GM12878 (cell line): ENCODE measurements at regions not wholly inside any gene's neighbourhood (a gene's known extent, or its start where the extent isn't known, plus 50 kb on each side); places are given as distances from the start of the nearest gene placed in this dataset.
A peak's percentile ranks its signal among the peaks of the same experiment; 100 is the strongest.

Experiments
- ATAC-seq: fragments of 200-7000 bp; cut with Tn5 transposase; 3 replicates; pipeline ENCODE4 v1.9.1; 2020; ENCODE audit warnings: mild to moderate bottlenecking, moderate library complexity
- BruUV-seq: library from RNA; stranded (reverse); fragments of 400-500 nt; replicated peaks from 2 replicates; lab custom pipeline; 2021; lab: Mats Ljungman, UMichigan
- CTCF ChIA-PET: fragments of 300-600 bp; sonication (Branson Sonifier 250); formaldehyde crosslinking; extraction: SDS; loops from one replicate; lab custom pipeline; 2021; ENCODE audit warnings: inconsistent platforms; lab: Yijun Ruan, JAX
- POLR2A ChIA-PET: fragments of 350-600 bp; formaldehyde crosslinking; extraction: SDS; loops from one replicate; lab custom pipeline; 2021; ENCODE audit warnings: inconsistent platforms; lab: Charles Lee
- RAD21 ChIA-PET: fragments of 300-600 bp; sonication (Branson Sonifier 250); formaldehyde crosslinking; loops from one replicate; lab custom pipeline; 2023; ENCODE audit warnings: antibody characterized with exemption; ENCODE audit not compliant: unreplicated experiment; lab: Charles Lee
- SMC1A ChIA-PET: fragments of 300-600 bp; sonication (Branson Sonifier 250); formaldehyde crosslinking; loops from one replicate; lab custom pipeline; 2023; ENCODE audit not compliant: unreplicated experiment, uncharacterized antibody; lab: Charles Lee
- DNase-seq: peaks from one replicate; pipeline ENCODE4 v3.0.0-alpha.2; 2011; ENCODE audit warnings: low read depth, low spot score
- FAIRE-seq: peaks from 3 replicates; lab custom pipeline; 2011; peaks lifted over from hg19 to GRCh38; lab: Jason Lieb, UNC
- H2AFZ ChIP-seq: 2 replicates; pipeline ENCODE4 v1.6.0; 2011; ENCODE audit warnings: low read depth, low read length, control low read depth; ENCODE audit not compliant: control insufficient read depth
- H3K27ac ChIP-seq: 2 replicates; pipeline ENCODE4 v1.5.1; 2011; ENCODE audit warnings: control low read depth; ENCODE audit not compliant: control insufficient read depth, insufficient read depth
- H3K27me3 ChIP-seq, 2 experiments: replicated peaks in 1 of 2; 2 replicates each; pipeline versions ENCODE4 v1.6.0 to v1.6.1; 2011; ENCODE audit warnings: low read length in 1 of 2; ENCODE audit not compliant: control insufficient read depth in 2 of 2, insufficient read depth in 2 of 2
- H3K36me3 ChIP-seq, 2 experiments: 2 replicates each; pipeline ENCODE4 v1.5.1; 2011; ENCODE audit warnings: low read length in 1 of 2; ENCODE audit not compliant: control insufficient read depth in 2 of 2, insufficient read depth in 2 of 2
- H3K4me1 ChIP-seq: 2 replicates; pipeline ENCODE4 v1.6.1; 2011; ENCODE audit warnings: mild to moderate bottlenecking, low read length, moderate library complexity, mixed read lengths; ENCODE audit not compliant: control insufficient read depth, insufficient read depth
- H3K4me2 ChIP-seq: 2 replicates; pipeline ENCODE4 v1.6.0; 2011; ENCODE audit warnings: control low read depth; ENCODE audit not compliant: control insufficient read depth, insufficient read depth
- H3K4me3 ChIP-seq: fragments of 200-600 bp; sonication (generic); 2 replicates; pipeline ENCODE4 v1.5.1; 2016
- H3K79me2 ChIP-seq: 2 replicates; pipeline ENCODE4 v1.6.0; 2011; ENCODE audit warnings: low read length; ENCODE audit not compliant: control insufficient read depth, insufficient read depth
- H3K9ac ChIP-seq: 2 replicates; pipeline ENCODE4 v1.8.0; 2011; ENCODE audit warnings: low read length, control low read depth, mixed read lengths; ENCODE audit not compliant: control insufficient read depth, insufficient read depth
- H3K9me3 ChIP-seq: replicated peaks from 3 replicates; pipeline ENCODE4 v1.5.1; 2011; ENCODE audit warnings: mild to moderate bottlenecking, low read length; ENCODE audit not compliant: control insufficient read depth, insufficient read depth
- H4K20me1 ChIP-seq: 2 replicates; pipeline ENCODE4 v1.6.0; 2011; ENCODE audit not compliant: control insufficient read depth, insufficient read depth
- CREM ChIP-seq: IDR thresholded peaks from 2 replicates; pipeline ENCODE4 v1.6.1; 2014; ENCODE audit warnings: antibody characterized with exemption, low read depth
- EGR1 ChIP-seq, 2 experiments: IDR thresholded peaks; 1 replicate in 1 of 2; 2 replicates in 1 of 2; pipeline ENCODE4 v1.6.1; 2011 to 2012; ENCODE audit warnings: low read depth in 2 of 2, low read length in 2 of 2, borderline replicate concordance in 1 of 2, mild to moderate bottlenecking in 1 of 2, moderate library complexity in 1 of 2
- ETV6 ChIP-seq, 2 experiments: fragments of 450-650 bp in 1 of 2; IDR thresholded peaks in 1 of 2; conservative IDR thresholded peaks in 1 of 2; 2 replicates each; pipeline ENCODE4 v1.6.1; 2014; ENCODE audit warnings: antibody characterized with exemption in 1 of 2, borderline replicate concordance in 1 of 2, low read depth in 1 of 2, mild to moderate bottlenecking in 1 of 2, moderate library complexity in 1 of 2
- MEF2A ChIP-seq: IDR thresholded peaks from 2 replicates; pipeline ENCODE4 v1.6.1; 2011; ENCODE audit warnings: low read depth, mild to moderate bottlenecking, low read length, moderate library complexity; ENCODE audit not compliant: insufficient read depth
- RAD21 ChIP-seq: IDR thresholded peaks from 2 replicates; pipeline ENCODE4 v1.6.1; 2011; ENCODE audit warnings: mild to moderate bottlenecking, low read depth, low read length, moderate library complexity; ENCODE audit not compliant: insufficient read depth
- SMC3 ChIP-seq: IDR thresholded peaks from 2 replicates; pipeline ENCODE4 v1.6.1; 2011; ENCODE audit warnings: low read length, improper control_type of control experiment, borderline replicate concordance
- TBL1XR1 ChIP-seq: IDR thresholded peaks from 2 replicates; pipeline ENCODE4 v1.6.1; 2012; ENCODE audit warnings: low read depth, low read length, improper control_type of control experiment
- ZNF622 ChIP-seq: fragments of 450-650 bp; IDR thresholded peaks from 2 replicates; pipeline ENCODE4 v1.6.1; 2017; ENCODE audit warnings: mild to moderate bottlenecking, inconsistent platforms
- WGBS: methylation state at CpG from one replicate; pipeline ENCODE4 v1.1.6; 2016; ENCODE audit warnings: low lambda C conversion rate; ENCODE audit not compliant: insufficient replicate concordance, insufficient coverage; ENCODE audit errors: missing lambda C conversion rate; 5-methylcytosine and 5-hydroxymethylcytosine counted together
- in situ Hi-C: fragments of 300-500 bp; cut with MboI; formaldehyde crosslinking; loops from 9 replicates; pipeline ENCODE4 v1.14.3; 2018; ENCODE audit warnings: mixed read lengths
- intact Hi-C: fragments of 100-400 bp; cut with micrococcal nuclease; formaldehyde crosslinking; loops from one replicate; pipeline ENCODE4 v1.14.2; 2022; ENCODE audit not compliant: unreplicated experiment
- TF ChIP-seq, protein P1 (sequence below), 3 experiments: IDR thresholded peaks in 2 of 3; conservative IDR thresholded peaks in 1 of 3; 2 replicates each; pipeline ENCODE4 v1.5.1; 2011; ENCODE audit warnings: low read depth in 3 of 3, low read length in 3 of 3, mild to moderate bottlenecking in 3 of 3, control low read depth in 2 of 3, moderate library complexity in 2 of 3, inconsistent platforms in 1 of 3, mixed read lengths in 1 of 3; ENCODE audit not compliant: control insufficient read depth in 2 of 3, insufficient read depth in 1 of 3; ENCODE audit errors: extremely low read depth in 1 of 3

DNA sequence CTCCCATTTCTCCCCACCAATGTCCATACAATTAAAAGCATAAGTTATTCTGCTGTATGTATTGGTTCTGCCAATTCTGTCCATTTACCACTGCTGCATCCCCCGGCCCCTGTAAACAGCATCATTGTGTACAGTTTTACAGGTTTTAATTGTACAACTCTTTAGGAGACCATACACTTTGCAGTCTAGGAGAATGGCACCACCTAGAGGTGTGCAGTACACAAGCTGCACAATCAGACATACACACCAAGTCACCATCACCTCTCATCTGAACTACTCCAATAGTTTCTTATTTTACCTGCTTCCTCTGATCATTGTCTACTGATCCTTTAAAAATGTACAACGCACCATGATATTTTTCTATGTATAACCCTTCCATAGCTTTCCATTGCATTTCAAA is 855.9 kb upstream of the KLHL1 start:
- ChIA-PET CTCF (interaction anchor here (0.8 to 1.6 kb wide), 7 partner anchors 9 to 241 kb away, joined by 3 to 4 read pairs (median 3); no protein-coding TSS in a partner anchor), RAD21 (no interaction called here), POLR2A (no interaction called here), SMC1A (no interaction called here)
- DNase-seq, result no peak
- Histone ChIP-seq H2AFZ (no peak overlapping the region), H3K9me3 (no peaks in the 10 kb centered on the region), H3K36me3 (no peaks in the 10 kb centered on the region), H3K4me2 (no peak overlapping the region), H3K79me2 (no peaks in the 10 kb centered on the region), H3K9ac (no peak overlapping the region), H3K4me3 (no peak overlapping the region), H3K4me1 (no peaks in the 10 kb centered on the region), H3K27me3 (no peaks in the 10 kb centered on the region), H3K27ac (no peak overlapping the region), H4K20me1 (no peaks in the 10 kb centered on the region)
- WGBS, result 63% methylated on average over 2 of the region's 2 CpGs
- TF ChIP-seq, protein P1, sequence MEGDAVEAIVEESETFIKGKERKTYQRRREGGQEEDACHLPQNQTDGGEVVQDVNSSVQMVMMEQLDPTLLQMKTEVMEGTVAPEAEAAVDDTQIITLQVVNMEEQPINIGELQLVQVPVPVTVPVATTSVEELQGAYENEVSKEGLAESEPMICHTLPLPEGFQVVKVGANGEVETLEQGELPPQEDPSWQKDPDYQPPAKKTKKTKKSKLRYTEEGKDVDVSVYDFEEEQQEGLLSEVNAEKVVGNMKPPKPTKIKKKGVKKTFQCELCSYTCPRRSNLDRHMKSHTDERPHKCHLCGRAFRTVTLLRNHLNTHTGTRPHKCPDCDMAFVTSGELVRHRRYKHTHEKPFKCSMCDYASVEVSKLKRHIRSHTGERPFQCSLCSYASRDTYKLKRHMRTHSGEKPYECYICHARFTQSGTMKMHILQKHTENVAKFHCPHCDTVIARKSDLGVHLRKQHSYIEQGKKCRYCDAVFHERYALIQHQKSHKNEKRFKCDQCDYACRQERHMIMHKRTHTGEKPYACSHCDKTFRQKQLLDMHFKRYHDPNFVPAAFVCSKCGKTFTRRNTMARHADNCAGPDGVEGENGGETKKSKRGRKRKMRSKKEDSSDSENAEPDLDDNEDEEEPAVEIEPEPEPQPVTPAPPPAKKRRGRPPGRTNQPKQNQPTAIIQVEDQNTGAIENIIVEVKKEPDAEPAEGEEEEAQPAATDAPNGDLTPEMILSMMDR (IDR thresholded peaks at IDR 0.05 in 2 of 3, conservative IDR thresholded peaks at IDR 0.05 in 1 of 3; ENCODE audit: control insufficient read depth in 2 of 3, extremely low read depth in 1 of 3, insufficient read depth in 1 of 3, low read depth in 3 of 3, low read length in 3 of 3), result peak; percentile 23 to 27 (median 24); a peak in 2 of 6 replicates
- TF ChIP-seq RAD21, result 0 out of 2 replicates have a peak, but pooled peaks have one; percentile 27
- no peak for TF ChIP-seq TBL1XR1
- BruUV-seq, result no TSS peak
- no peak for FAIRE-seq
- intact Hi-C loops (loop anchor here (5.0 kb wide), 1 partner anchor 342 kb away; no protein-coding TSS in a partner anchor), in situ Hi-C loops (no loop called here)
- ATAC-seq, result peak; percentile 75

DNA sequence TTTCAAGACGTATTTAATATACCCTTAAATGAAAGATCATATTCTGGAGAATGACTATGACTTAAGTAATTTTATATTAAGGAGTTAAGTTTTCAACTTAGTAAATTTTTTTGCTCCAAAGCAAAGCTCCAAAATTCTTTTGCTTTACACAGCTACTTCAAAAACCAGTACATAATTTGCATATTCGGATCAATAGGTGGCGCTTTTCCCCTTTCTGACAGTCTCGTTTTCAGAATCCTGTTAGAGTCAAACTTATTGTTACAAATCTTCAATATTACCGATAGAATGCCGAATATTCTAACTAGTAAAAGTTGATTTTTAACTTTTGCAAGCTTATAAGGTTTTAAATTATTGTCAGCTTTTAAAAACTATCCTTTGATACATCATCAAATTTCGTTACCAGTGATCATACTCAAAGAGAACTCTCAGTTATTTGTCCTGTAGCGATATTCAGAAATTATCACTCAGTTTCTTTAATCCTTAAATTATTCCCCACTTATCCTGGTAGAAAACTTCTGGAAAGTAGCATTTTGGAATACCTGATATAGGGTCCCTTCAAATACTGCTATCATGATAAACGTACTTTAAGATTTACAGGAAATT is 852.7 kb upstream of the KLHL1 start:
- WGBS, result 23% methylated on average over 9 of the region's 9 CpGs
- H3K4me3 ChIP-seq, result no peak overlapping the region
- H3K9ac ChIP-seq, result no peak overlapping the region
- no peak overlapping the region for H3K4me2 ChIP-seq
- POLR2A ChIA-PET, result no interaction called here
- RAD21 ChIA-PET, result interaction anchor here (0.7 to 1.0 kb wide), 3 partner anchors 57 to 1019 kb away, joined by 3 to 4 read pairs (median 3); no protein-coding TSS in a partner anchor
- FAIRE-seq (no peak), DNase-seq (peak; percentile 3), ATAC-seq (peak; percentile 58)
- no peaks in the 10 kb centered on the region for H3K27me3 ChIP-seq
- SMC1A ChIA-PET, result interaction anchor here (1.7 kb wide), 1 partner anchor 179 kb away, joined by 4 read pairs; no protein-coding TSS in a partner anchor
- no peak overlapping the region for H2AFZ ChIP-seq
- H3K79me2 ChIP-seq, result no peaks in the 10 kb centered on the region
- in situ Hi-C loops (no loop called here), intact Hi-C loops (loop anchor here (5.0 kb wide), 1 partner anchor 339 kb away; no protein-coding TSS in a partner anchor)
- H3K4me1 ChIP-seq, result no peaks in the 10 kb centered on the region
- no peak overlapping the region for H3K27ac ChIP-seq
- BruUV-seq, result no TSS peak
- CTCF ChIA-PET, result interaction anchor here (0.7 to 1.7 kb wide), 12 partner anchors 11 to 1019 kb away, joined by 3 to 9 read pairs (median 4); no protein-coding TSS in a partner anchor
- no peaks in the 10 kb centered on the region for H3K9me3 ChIP-seq
- no peaks in the 10 kb centered on the region for H3K36me3 ChIP-seq
- H4K20me1 ChIP-seq, result no peaks in the 10 kb centered on the region
- TF ChIP-seq, protein P1 (IDR thresholded peaks at IDR 0.05 in 2 of 3, conservative IDR thresholded peaks at IDR 0.05 in 1 of 3; ENCODE audit: control insufficient read depth in 2 of 3, extremely low read depth in 1 of 3, insufficient read depth in 1 of 3, low read depth in 3 of 3, low read length in 3 of 3), result peak; percentile 42 to 58 (median 53); a peak in 5 of 6 replicates
- TF ChIP-seq SMC3, result peak; percentile 39; the same call in 1 of the 2 replicates
- no peak for TF ChIP-seq MEF2A
- no peak for TF ChIP-seq ETV6 (conservative IDR thresholded peaks at IDR 0.05 in 1 of 2, IDR thresholded peaks at IDR 0.05 in 1 of 2; ENCODE audit: borderline replicate concordance in 1 of 2, low read depth in 1 of 2)
- peak; percentile 71 for TF ChIP-seq RAD21
- TF ChIP-seq ZNF622, result no peak
- no peak for TF ChIP-seq EGR1 (IDR thresholded peaks at IDR 0.05; ENCODE audit: borderline replicate concordance in 1 of 2, low read depth in 2 of 2, low read length in 2 of 2)
- TF ChIP-seq CREM, result no peak
